ENCODE measurements at regions not wholly inside any gene's neighbourhood (a gene's known extent, or its start where the extent isn't known, plus 50 kb on each side); places are given as distances from the start of the nearest gene placed in this dataset.

- no peak for DNase-seq (ENCODE audit: low read depth in 2 of 2)
Observed at GRCh38 chr2:128786741-128787478, 468.2 kb upstream of the HS6ST1 start.

GRCh38 chr2:128787616-128788015 lies 468.9 kb upstream of the HS6ST1 start:
- DNase-seq (ENCODE audit: low read depth in 2 of 2), result no peak

- DNase-seq (ENCODE audit: low read depth in 2 of 2), result no peak
Observed at GRCh38 chr2:128788636-128789220, 470.1 kb upstream of the HS6ST1 start.

GRCh38 chr2:128789221-128789620 lies 470.6 kb upstream of the HS6ST1 start:
- no peak for DNase-seq (ENCODE audit: low read depth in 2 of 2)

GRCh38 chr2:128789776-128790455 lies 471.2 kb upstream of the HS6ST1 start:
- DNase-seq (ENCODE audit: low read depth in 2 of 2), result no peak

GRCh38 chr2:128790541-128791001 lies 471.9 kb upstream of the HS6ST1 start:
- DNase-seq (ENCODE audit: low read depth in 2 of 2), result no peak

GRCh38 chr2:128791120-128791984 lies 472.7 kb upstream of the HS6ST1 start:
- DNase-seq (ENCODE audit: low read depth in 2 of 2), result no peak

- no peak for DNase-seq (ENCODE audit: low read depth in 2 of 2)
Observed at GRCh38 chr2:128791985-128792320, 473.3 kb upstream of the HS6ST1 start.

- no peak for DNase-seq (ENCODE audit: low read depth in 2 of 2)
Observed at GRCh38 chr2:128792476-128793054, 473.9 kb upstream of the HS6ST1 start.

- no peak for DNase-seq (ENCODE audit: low read depth in 2 of 2)
Observed at GRCh38 chr2:128793404-128793803, 474.7 kb upstream of the HS6ST1 start.

GRCh38 chr2:128794285-128794684 lies 475.6 kb upstream of the HS6ST1 start:
- no peak for DNase-seq (ENCODE audit: low read depth in 2 of 2)

GRCh38 chr2:128796321-128796720 lies 477.7 kb upstream of the HS6ST1 start:
- DNase-seq (ENCODE audit: low read depth in 2 of 2), result no peak

GRCh38 chr2:128797092-128797491 lies 478.4 kb upstream of the HS6ST1 start:
- no peak for DNase-seq (ENCODE audit: low read depth in 2 of 2)

GRCh38 chr2:128797533-128797932 lies 478.9 kb upstream of the HS6ST1 start:
- no peak for DNase-seq (ENCODE audit: low read depth in 2 of 2)

GRCh38 chr2:128797937-128798336 lies 479.3 kb upstream of the HS6ST1 start:
- DNase-seq (ENCODE audit: low read depth in 2 of 2), result no peak

- no peak for DNase-seq (ENCODE audit: low read depth in 2 of 2)
Observed at GRCh38 chr2:128798502-128799283, 480.0 kb upstream of the HS6ST1 start.

GRCh38 chr2:128799284-128799552 lies 480.6 kb upstream of the HS6ST1 start:
- DNase-seq (ENCODE audit: low read depth in 2 of 2), result no peak

GRCh38 chr2:128799730-128800129 lies 481.1 kb upstream of the HS6ST1 start:
- DNase-seq (ENCODE audit: low read depth in 2 of 2), result no peak

GRCh38 chr2:128801576-128801975 lies 482.9 kb upstream of the HS6ST1 start:
- no peak for DNase-seq (ENCODE audit: low read depth in 2 of 2)

- DNase-seq (ENCODE audit: low read depth in 2 of 2), result no peak
Observed at GRCh38 chr2:128803222-128803621, 484.6 kb upstream of the HS6ST1 start.

GRCh38 chr2:128805237-128805636 lies 486.6 kb upstream of the HS6ST1 start:
- no peak for DNase-seq (ENCODE audit: low read depth in 2 of 2)
